GM12892 (cell line): ENCODE measurements at regions not wholly inside any gene's neighbourhood (a gene's known extent, or its start where the extent isn't known, plus 50 kb on each side); places are given as distances from the start of the nearest gene placed in this dataset.

Experiments
- POLR2A ChIP-seq: IDR thresholded peaks from 2 replicates; pipeline ENCODE4 v1.6.1; 2011; ENCODE audit warnings: low read depth, low read length, control low read depth
- TAF1 ChIP-seq: IDR thresholded peaks from 2 replicates; pipeline ENCODE4 v1.6.1; 2011; ENCODE audit warnings: low read depth, mild to moderate bottlenecking, control low read depth, low read length, borderline replicate concordance

DNA sequence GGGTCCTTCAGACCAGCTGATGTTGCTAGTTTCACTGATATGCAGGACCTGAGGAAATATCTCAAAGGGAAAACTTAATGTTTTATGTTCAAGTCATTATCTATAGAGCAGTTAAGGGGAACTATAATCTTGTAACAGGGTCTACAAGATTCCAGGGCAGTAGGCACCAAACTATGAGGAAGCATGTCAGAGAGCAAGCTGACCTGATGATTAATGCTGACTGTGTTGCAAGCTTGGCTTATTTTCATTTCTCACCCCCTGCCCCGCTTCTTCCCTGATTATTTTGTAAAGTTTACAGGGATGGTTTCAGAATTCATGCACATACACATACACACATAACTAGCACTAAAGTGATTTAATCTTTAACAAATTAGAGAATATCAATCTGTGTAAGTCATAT is 84.3 kb upstream of the CACNA2D1 start:
- no peak for TF ChIP-seq POLR2A
- no peak for TF ChIP-seq TAF1
